Stimulated activated effector memory CD8-positive, alpha-beta T cell treated with anti-CD3 and anti-CD28 coated beads, Interleukin-12 subunit alpha, Interleukin-12 subunit beta, amount 100 ng/mL, for 72 hours (primary cell): ENCODE measurements at regions not wholly inside any gene's neighbourhood (a gene's known extent, or its start where the extent isn't known, plus 50 kb on each side); places are given as distances from the start of the nearest gene placed in this dataset.
"Not testable (repeated sequence)": the region's sequence is repeated elsewhere in the genome, so short reads cannot be mapped to it uniquely, and the experiment has no call there.

ENCODE experiments used
- ATAC-seq: fragments of 150-1000 bp; cut with Tn5 transposase; 2 replicates; pipeline ENCODE4 v1.10.0; 2021
- DNase-seq, 2 donors: peaks; one replicate each; pipeline ENCODE4 v3.0.0; 2021 to 2022; ENCODE audit warnings: low spot score in 2 of 2
- H3K27ac Mint-ChIP-seq: one replicate; pipeline ENCODE4 v1.8.0; 2022; ENCODE audit warnings: mild to moderate bottlenecking, mixed read lengths
- H3K36me3 Mint-ChIP-seq: one replicate; pipeline ENCODE4 v1.8.0; 2022; ENCODE audit warnings: mild to moderate bottlenecking, mixed read lengths
- H3K4me1 Mint-ChIP-seq: one replicate; pipeline ENCODE4 v1.8.0; 2022; ENCODE audit warnings: mixed read lengths
- H3K4me3 Mint-ChIP-seq: one replicate; pipeline ENCODE4 v1.8.0; 2022; ENCODE audit warnings: mild to moderate bottlenecking, mixed read lengths
- H3K9me3 Mint-ChIP-seq: one replicate; pipeline ENCODE4 v1.8.0; 2022; ENCODE audit warnings: mixed read lengths

DNA sequence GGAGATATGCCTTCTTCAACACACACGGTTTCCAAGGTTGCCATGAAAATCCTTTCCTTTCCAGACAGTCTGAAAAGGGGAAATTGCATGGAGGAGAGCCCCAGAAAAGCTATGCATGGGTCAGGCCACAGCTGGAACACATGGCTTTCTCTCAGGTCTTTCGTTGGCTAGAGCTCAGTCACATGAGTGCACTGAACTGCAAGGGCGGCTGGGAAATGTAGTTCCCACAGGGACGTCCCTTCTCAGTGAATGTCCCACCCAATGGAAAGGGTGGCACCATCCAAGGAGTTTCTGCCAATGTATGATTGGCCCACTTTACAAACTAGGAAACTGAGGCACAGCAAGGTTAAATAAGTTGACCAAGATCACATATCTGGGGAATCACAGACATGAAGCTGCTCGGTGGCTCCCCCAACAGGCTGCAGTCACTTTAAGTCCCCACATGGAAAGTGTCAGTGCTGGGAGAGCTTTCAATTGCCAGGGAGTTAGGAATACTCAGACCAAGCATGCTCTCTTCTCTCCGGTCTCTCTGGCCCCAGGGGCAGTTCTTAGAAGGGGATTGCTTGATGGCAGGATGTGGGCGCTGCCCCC lies 571.3 kb downstream of the GLRX3 start:
- Mint-ChIP-seq H3K27ac (no peak overlapping the region), H3K4me1 (no peaks in the 10 kb centered on the region), H3K36me3 (no peaks in the 10 kb centered on the region), H3K4me3 (no peak overlapping the region), H3K9me3 (peaks cover 11% of the 10 kb centered on the region)
- no peak for ATAC-seq
- DNase-seq, result no peak

DNA sequence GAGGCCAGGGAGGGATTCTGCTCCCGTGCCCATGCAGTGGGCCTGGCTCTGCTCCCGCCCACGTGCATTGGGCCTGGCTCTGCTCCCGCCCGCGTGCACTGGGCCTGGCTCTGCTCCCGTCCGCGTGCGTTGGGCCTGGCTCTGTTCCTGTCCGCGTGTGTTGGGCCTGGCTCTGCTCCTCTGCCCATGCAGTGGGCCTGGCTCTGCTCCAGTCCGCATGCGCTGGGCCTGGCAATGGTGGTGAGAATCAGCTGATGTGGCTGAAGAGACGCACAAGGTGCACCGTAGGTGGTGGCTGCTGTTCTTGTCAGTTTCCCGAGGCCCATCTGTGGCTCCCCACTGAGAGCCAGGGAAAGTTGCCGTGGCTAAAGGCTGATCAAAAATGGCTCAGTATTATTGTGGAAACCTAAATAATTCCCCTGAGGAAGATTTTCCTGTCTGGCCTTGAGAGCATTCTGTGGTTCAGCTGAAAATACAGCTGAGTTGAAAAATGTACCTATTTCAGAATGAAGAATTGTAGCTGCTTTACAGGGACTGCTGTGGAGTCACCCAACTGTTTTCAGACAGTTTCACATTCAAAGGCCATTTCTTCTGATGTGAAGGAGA lies 572.4 kb downstream of the GLRX3 start:
- no peaks in the 10 kb centered on the region for H3K4me1 Mint-ChIP-seq
- no peaks in the 10 kb centered on the region for H3K36me3 Mint-ChIP-seq
- peaks cover 7% of the 10 kb centered on the region for H3K9me3 Mint-ChIP-seq
- no peak for ATAC-seq
- no peak overlapping the region for H3K4me3 Mint-ChIP-seq
- H3K27ac Mint-ChIP-seq, result no peak overlapping the region
- no peak for DNase-seq

DNA sequence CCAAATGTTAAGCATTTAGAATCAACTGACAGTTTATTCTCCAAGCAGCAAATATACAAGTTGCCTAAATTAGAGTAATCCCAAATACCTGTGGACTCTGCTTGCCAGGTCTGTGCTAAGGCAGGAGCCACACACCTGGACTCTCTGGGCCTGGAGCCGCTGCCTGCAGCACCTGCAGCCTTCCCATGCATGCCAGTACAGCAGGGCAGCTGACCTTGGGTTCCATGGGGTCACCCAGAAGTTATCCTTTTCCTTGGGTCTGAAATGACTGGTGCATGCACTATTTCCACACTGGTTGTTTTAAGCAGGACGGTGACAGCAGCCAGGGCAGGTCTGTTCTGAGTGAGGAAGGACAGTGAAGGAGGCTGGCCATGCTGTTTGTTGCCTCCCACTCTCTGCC lies 573.2 kb downstream of the GLRX3 start:
- ATAC-seq, result no peak

DNA sequence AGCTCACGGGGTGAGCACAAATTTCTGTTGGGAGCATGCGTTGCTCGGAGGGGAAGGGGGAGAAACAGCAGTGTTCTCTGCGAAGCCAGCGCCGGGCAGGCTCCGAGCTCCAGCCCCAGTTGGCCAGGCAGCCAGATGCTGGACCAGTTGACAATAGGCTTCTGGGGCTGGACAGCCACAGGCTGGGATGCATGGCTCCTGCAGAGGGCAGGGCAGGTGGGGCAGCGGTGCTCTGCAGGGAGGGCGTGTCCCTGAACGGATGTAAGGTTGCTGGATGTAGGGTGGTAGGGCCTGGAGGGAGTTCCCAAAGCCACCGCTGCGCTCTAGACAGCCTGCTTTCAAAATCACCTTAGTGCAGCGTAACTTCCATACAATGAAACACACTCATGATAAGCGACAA lies 574.9 kb downstream of the GLRX3 start:
- DNase-seq, result no peak
- ATAC-seq, result no peak
- H3K4me1 Mint-ChIP-seq, result no peaks in the 10 kb centered on the region
- H3K4me3 Mint-ChIP-seq, result no peak overlapping the region
- no peaks in the 10 kb centered on the region for H3K36me3 Mint-ChIP-seq
- H3K9me3 Mint-ChIP-seq, result peaks cover 3% of the 10 kb centered on the region
- H3K27ac Mint-ChIP-seq, result no peak overlapping the region

More for the DNA sequence above, 573.2 kb downstream of the GLRX3 start:
- Mint-ChIP-seq H3K4me3 (no peak overlapping the region), H3K4me1 (no peaks in the 10 kb centered on the region), H3K27ac (no peak overlapping the region), H3K9me3 (peaks cover 7% of the 10 kb centered on the region), H3K36me3 (no peaks in the 10 kb centered on the region)
- no peak for DNase-seq

DNA sequence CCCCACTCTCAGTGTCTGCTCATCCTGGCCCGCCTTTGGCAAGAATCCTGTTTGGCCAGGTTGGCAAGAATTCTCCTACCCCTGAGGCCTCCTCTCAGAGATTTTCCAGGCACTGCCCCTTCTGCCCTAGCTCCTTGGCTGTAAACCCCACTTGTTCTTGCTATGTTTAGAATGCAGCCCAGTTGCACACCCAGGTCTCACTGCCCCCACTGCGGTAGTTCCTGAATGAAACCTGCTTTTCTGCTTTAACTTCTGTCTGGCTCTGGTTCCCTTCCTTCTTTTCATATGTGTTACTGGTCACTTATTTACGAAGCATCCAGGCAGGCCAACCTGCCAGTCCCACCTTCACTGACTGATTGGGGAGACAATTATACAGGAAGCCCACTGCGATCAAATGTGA lies 576.9 kb downstream of the GLRX3 start:
- Mint-ChIP-seq H3K36me3 (no peaks in the 10 kb centered on the region), H3K9me3 (peaks cover 6% of the 10 kb centered on the region), H3K4me3 (no peak overlapping the region), H3K27ac (no peak overlapping the region), H3K4me1 (no peaks in the 10 kb centered on the region)
- ATAC-seq (no peak), DNase-seq (no peak)

DNA sequence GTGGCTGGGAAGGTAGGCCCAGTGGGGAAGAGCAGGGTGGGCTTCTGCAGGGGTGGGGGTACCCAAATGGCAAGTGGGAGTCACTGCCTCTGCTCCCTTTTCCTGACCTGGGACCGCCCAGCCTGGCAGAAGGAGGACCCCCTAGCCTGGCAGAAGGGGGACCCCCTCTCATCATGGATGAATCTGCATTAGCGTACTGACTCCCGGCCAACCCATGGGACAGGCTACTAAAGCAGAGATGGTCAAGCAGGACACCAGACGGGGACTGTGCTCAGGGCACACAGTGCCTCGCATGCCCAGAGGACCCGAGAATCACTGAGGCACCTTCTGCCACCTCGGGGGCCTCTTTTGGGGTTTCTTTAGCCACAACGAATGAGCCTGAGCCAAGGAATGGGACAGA lies 577.5 kb downstream of the GLRX3 start:
- H3K4me3 Mint-ChIP-seq, result no peak overlapping the region
- ATAC-seq (no peak), DNase-seq (no peak)
- no peak overlapping the region for H3K27ac Mint-ChIP-seq
- H3K9me3 Mint-ChIP-seq, result peaks cover 6% of the 10 kb centered on the region
- H3K36me3 Mint-ChIP-seq, result no peaks in the 10 kb centered on the region
- H3K4me1 Mint-ChIP-seq, result no peaks in the 10 kb centered on the region

DNA sequence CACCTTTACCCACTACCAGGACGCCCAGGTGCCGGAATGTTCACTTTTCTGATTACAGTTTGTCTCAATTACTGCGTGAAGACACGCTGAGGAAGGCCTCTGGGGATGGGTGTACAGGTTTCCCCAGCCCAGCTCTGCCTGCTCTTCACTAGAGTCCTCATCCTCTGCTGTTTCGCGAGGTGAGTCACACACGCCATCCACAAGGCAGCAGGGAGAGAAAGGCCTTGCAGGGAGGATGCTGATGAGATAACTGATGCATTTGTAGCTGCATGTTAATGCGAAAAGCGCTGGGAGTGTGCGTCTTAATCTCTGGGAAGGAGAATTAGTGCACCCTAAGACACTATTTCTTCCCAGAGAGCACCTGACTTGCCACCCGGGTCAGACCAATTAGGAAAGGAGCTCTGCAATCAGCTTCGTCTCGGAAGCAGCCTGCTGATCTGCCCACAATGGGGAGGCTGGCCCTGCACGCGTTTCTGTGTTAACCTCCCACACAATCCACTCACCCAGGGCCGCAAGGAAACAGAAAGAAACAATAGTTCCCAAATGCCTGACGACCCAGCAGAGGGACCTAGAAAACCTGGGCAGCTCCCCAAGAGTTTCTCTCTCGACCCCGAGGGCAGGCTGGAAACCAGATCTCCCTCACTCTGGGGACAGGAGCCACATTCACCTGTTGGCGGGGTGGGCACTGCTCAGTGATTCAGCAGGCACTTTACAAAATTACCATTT lies 578.7 kb downstream of the GLRX3 start:
- no peak for ATAC-seq
- peaks cover 8% of the 10 kb centered on the region for H3K9me3 Mint-ChIP-seq
- no peak overlapping the region for H3K4me3 Mint-ChIP-seq
- no peaks in the 10 kb centered on the region for H3K4me1 Mint-ChIP-seq
- no peaks in the 10 kb centered on the region for H3K36me3 Mint-ChIP-seq
- DNase-seq, result no peak
- H3K27ac Mint-ChIP-seq, result no peak overlapping the region

DNA sequence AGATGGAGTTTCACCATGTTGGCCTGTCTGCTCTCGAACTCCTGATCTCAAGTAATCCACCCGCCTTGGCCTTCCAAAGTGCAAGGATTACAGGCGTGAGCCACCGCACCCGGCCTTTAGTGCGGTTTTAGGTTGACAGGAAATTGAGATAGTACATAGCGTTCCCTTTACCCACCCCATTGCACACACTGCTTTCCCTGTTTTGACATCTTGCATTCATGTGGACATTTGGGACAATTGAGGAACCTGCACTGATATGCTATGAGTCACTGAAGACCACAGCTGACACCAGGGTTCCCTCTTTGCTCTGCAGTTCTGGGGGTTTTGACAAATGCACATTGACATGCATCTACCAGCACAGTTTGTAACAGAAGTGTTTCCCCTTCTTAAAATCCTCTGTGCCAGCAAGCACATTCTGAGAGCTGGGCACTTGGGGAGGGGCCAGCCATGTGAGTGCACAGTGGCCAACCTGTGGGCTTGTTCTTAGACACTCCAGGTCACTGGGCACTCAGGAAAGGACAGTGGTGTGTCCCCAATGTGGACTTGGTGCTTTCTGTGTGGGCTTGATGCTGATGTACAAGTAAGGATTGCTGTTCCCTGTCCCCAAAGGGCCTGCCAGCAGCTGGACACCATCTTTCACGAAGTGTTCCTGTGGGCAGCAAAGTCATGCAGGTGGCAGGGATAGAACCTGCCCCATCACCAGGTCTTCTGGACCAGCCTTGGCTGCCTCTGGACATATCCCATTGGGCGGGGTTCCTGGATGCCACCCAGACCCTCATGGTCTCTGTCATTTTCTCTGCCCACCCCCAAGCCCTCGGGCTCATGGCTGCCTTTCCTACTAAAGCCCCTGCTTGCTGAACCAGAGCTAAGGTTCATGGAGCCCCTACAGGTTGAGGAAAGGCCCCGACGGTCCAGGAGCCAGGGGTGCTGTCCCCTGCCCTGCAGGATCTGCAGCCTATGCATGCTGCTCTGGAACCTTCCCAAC lies 579.8 kb downstream of the GLRX3 start:
- Mint-ChIP-seq H3K27ac (no peak overlapping the region), H3K4me1 (no peaks in the 10 kb centered on the region), H3K4me3 (no peak overlapping the region), H3K36me3 (no peaks in the 10 kb centered on the region), H3K9me3 (peaks cover 8% of the 10 kb centered on the region)
- DNase-seq (no peak), ATAC-seq (no peak)

DNA sequence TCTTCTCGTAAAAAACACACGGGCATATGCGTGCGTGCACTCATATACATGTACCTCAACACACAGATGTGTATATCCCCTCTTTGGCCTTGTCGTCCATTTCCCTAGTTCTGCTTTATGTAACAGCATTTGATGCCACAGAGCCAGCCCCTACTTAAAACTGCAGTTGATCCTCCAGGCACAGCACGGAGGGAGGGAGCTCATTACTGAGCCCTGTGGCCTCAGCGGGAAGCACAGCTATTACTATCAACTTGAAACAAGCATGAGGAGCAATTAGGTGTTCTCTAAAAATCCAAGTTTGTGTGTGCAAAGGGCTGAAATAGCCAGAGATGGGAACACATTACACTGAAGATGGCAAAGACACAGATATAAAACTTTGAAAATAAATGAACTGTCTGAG lies 580.9 kb downstream of the GLRX3 start:
- ATAC-seq, result no peak
- no peak overlapping the region for H3K4me3 Mint-ChIP-seq

DNA sequence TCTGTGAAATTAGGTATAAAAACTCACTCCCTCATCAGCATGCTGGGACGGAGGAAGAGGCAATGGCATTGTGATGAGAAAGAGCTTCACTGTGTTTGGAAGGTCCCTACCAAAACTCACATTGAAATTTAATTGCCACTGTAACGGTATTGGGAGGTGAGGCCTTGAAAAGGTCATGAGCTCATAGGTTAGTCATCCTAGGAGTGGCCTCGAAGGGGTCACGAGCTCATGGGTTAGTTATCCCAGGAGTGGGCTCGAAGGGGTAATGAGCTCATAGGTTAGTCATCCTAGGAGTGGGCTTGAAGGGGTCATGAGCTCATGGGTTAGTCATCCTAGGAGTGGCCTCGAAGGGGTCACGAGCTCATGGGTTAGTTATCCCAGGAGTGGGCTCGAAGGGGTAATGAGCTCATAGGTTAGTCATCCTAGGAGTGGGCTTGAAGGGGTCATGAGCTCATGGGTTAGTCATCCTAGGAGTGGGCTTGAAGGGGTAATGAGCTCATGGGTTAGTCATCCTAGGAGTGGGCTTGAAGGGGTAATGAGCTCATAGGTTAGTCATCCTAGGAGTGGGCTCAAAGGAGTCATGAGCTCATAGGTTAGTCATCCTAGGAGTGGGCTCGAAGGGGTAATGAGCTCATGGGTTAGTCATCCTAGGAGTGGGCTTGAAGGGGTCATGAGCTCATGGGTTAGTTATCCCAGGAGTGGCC lies 582.7 kb downstream of the GLRX3 start:
- not testable (repeated sequence) for H3K9me3 Mint-ChIP-seq, H3K36me3 Mint-ChIP-seq, ATAC-seq, H3K27ac Mint-ChIP-seq, H3K4me1 Mint-ChIP-seq, H3K4me3 Mint-ChIP-seq, DNase-seq

More for the DNA sequence above, 580.9 kb downstream of the GLRX3 start:
- no peaks in the 10 kb centered on the region for H3K4me1 Mint-ChIP-seq
- H3K36me3 Mint-ChIP-seq, result no peaks in the 10 kb centered on the region
- H3K9me3 Mint-ChIP-seq, result peaks cover 4% of the 10 kb centered on the region
- H3K27ac Mint-ChIP-seq, result no peak overlapping the region
- DNase-seq, result no peak

DNA sequence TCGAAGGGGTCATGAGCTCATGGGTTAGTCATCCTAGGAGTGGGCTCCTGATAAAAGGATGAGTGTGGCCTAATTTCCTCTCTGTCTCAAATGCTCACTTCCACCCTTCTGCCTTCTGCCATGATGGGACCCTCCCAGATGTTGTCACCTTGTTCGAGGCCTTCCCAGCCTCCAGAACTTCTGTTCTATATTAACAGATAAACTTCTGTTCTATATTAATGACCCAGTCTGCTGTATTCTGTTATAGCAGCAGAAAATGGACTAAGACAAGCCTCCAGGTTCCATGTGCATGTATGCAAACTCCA lies 583.2 kb downstream of the GLRX3 start:
- Mint-ChIP-seq H3K27ac (no peak overlapping the region), H3K4me3 (no peak overlapping the region), H3K36me3 (no peaks in the 10 kb centered on the region), H3K9me3 (peaks cover 4% of the 10 kb centered on the region), H3K4me1 (no peaks in the 10 kb centered on the region)
- DNase-seq (no peak), ATAC-seq (no peak)

DNA sequence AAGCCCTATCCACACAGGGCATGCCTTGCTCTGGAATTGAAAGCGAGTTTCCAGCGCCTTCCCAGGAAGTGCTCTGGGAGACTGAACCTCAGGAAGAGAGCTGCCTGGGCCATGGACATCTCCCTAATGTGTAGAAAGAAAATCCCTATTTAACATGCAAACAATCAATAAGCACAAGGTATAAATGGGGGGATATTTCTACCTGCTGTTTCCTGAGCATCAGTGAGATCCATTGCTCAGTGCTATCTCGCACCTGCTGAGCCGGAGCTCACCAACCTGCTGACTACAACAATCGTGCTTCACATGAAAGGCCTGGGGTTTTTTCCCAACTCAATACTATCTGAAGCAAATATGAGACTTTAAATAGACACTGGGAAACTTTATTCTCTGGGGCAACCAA lies 584.0 kb downstream of the GLRX3 start:
- Mint-ChIP-seq H3K36me3 (no peaks in the 10 kb centered on the region), H3K4me3 (no peak overlapping the region), H3K27ac (no peak overlapping the region), H3K9me3 (peaks cover 4% of the 10 kb centered on the region), H3K4me1 (no peaks in the 10 kb centered on the region)
- ATAC-seq (no peak), DNase-seq (no peak)

DNA sequence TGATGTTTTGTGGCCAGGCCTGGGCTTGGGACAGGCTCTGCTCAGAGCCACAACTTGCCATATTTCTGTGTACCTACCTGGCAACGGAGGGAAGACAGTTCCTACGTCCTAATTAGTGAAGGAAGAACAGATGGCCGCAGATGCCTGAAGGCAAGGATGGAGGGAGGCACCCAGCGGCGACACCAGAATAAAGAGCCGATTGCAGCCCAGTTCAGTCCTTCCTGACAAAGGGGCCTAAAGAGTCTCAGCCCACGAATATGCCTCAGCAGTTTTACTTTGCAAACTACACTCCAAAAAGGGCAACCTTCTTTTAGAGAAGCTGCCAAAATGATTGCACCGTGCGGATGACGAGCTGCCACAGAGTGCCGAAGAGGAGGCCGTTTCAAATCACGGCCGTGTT lies 585.8 kb downstream of the GLRX3 start:
- no peak overlapping the region for H3K4me3 Mint-ChIP-seq
- no peaks in the 10 kb centered on the region for H3K4me1 Mint-ChIP-seq
- no peak overlapping the region for H3K27ac Mint-ChIP-seq
- ATAC-seq, result no peak
- H3K36me3 Mint-ChIP-seq, result no peaks in the 10 kb centered on the region
- DNase-seq, result no peak
- H3K9me3 Mint-ChIP-seq, result peaks cover 4% of the 10 kb centered on the region

DNA sequence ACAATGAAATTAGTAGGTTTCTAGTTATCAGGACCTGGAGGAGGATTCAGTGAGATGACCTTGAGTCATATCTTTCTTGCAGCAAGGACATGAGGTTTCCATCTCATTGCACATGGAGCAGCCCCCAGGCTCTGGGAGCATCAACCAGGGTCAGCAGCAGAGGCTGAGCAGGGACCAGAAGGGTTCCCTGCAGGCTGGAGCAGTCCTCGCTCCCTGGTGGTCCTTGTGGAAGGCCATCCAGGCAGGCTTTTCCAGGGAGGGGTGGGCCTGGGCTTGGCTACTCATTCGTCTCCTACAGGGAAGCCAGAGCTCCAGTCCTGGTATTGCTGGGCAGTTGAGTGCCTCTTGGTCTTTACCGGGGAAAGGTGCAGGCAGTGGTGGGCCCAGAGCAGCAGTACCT lies 587.5 kb downstream of the GLRX3 start:
- Mint-ChIP-seq H3K4me3 (no peak overlapping the region), H3K4me1 (no peaks in the 10 kb centered on the region), H3K27ac (no peak overlapping the region), H3K9me3 (peaks cover 2% of the 10 kb centered on the region), H3K36me3 (no peaks in the 10 kb centered on the region)
- ATAC-seq (no peak), DNase-seq (no peak)

DNA sequence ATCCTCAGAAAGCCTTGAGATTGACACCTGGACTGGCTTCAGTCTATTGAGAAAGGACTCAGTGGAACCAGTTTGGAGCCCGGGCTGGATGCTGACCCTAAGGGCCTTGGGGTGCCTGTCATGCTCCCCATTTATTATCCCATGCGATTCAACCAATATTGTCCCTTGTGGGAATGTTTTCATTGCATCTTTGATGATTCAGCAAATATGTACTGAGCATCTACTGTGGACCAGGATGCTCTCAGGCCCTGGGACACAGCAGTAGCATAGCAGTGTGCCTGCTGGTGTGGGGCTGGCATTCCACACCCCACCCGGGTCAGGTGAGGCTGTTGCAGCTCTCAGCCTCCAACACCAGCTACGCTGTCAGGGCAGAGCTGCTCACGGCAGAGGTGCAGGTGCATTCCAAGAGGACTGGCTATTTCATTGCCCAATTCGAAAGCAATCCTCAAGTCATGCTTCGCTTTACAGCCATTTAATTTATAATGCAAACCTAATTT lies 586.0 kb downstream of the TCERG1L start:
- H3K27ac Mint-ChIP-seq, result no peak overlapping the region
- peaks cover 4% of the 10 kb centered on the region for H3K9me3 Mint-ChIP-seq
- H3K36me3 Mint-ChIP-seq, result no peaks in the 10 kb centered on the region
- ATAC-seq (no peak), DNase-seq (no peak)
- H3K4me1 Mint-ChIP-seq, result no peaks in the 10 kb centered on the region
- no peak overlapping the region for H3K4me3 Mint-ChIP-seq
